HG03575 (cell line): ENCODE measurements at regions not wholly inside any gene's neighbourhood (a gene's known extent, or its start where the extent isn't known, plus 50 kb on each side); places are given as distances from the start of the nearest gene placed in this dataset.
"Not testable (repeated sequence)": the region's sequence is repeated elsewhere in the genome, so short reads cannot be mapped to it uniquely, and the experiment has no call there.

Source experiments
- ATAC-seq: cut with Tn5 transposase; IDR thresholded peaks from one replicate; pipeline ENCODE4 v1.9.1; 2021; ENCODE audit not compliant: unreplicated experiment, insufficient number of reproducible peaks, low FRiP score; ENCODE audit errors: extremely low read depth

- no peak for ATAC-seq
Measured at GRCh38 chr2:241977557-241978300, 108.2 kb downstream of the RTP5 start.

- ATAC-seq, result no peak
Measured at GRCh38 chr2:241978670-241979069, 109.1 kb downstream of the RTP5 start.

GRCh38 chr2:241980193-241980592, 110.7 kb downstream of the RTP5 start:
- no peak for ATAC-seq

GRCh38 chr2:241981076-241981700, 111.7 kb downstream of the RTP5 start:
- ATAC-seq, result no peak

GRCh38 chr2:241982706-241983570, 113.4 kb downstream of the RTP5 start:
- no peak for ATAC-seq

- no peak for ATAC-seq
Measured at GRCh38 chr2:241983571-241984270, 114.2 kb downstream of the RTP5 start.

- no peak for ATAC-seq
Measured at GRCh38 chr2:241984271-241984655, 114.7 kb downstream of the RTP5 start.

- no peak for ATAC-seq
Measured at GRCh38 chr2:241984658-241985057, 115.1 kb downstream of the RTP5 start.

- not testable (repeated sequence) for ATAC-seq
Measured at GRCh38 chr2:241985161-241985985, 115.8 kb downstream of the RTP5 start.

GRCh38 chr2:241985986-241986329, 116.4 kb downstream of the RTP5 start:
- ATAC-seq, result no peak

GRCh38 chr2:241986836-241987641, 117.5 kb downstream of the RTP5 start:
- ATAC-seq, result no peak

GRCh38 chr2:241987726-241988125, 118.2 kb downstream of the RTP5 start:
- no peak for ATAC-seq

- ATAC-seq, result no peak
Measured at GRCh38 chr2:241988146-241988545, 118.6 kb downstream of the RTP5 start.

GRCh38 chr2:241989074-241989473, 119.5 kb downstream of the RTP5 start:
- no peak for ATAC-seq

GRCh38 chr2:241990466-241990865, 120.9 kb downstream of the RTP5 start:
- ATAC-seq, result no peak

GRCh38 chr2:241991299-241991698, 121.8 kb downstream of the RTP5 start:
- no peak for ATAC-seq

- no peak for ATAC-seq
Measured at GRCh38 chr2:241992753-241993152, 123.2 kb downstream of the RTP5 start.
